K562 (cell line): ENCODE measurements at regions not wholly inside any gene's neighbourhood (a gene's known extent, or its start where the extent isn't known, plus 50 kb on each side); places are given as distances from the start of the nearest gene placed in this dataset.
A peak's percentile ranks its signal among the peaks of the same experiment; 100 is the strongest.

Experiments used
- BHLHE40 ChIP-seq: IDR thresholded peaks from 2 replicates; pipeline ENCODE4 v1.6.1; 2011; ENCODE audit warnings: low read length, improper control_type of control experiment
- CBX1 ChIP-seq: sonication (generic); IDR thresholded peaks from 2 replicates; pipeline ENCODE4 v1.6.1; 2016; ENCODE audit warnings: antibody characterized with exemption, low read depth, mild to moderate bottlenecking
- CBX5 ChIP-seq: IDR thresholded peaks from 2 replicates; pipeline ENCODE4 v1.6.1; 2014; ENCODE audit warnings: low read depth, borderline replicate concordance
- EHMT2 ChIP-seq: fragments of 450-650 bp; IDR thresholded peaks from 2 replicates; pipeline ENCODE4 v1.6.1; 2018; ENCODE audit warnings: antibody characterized with exemption
- HMGXB4 ChIP-seq: sonication (generic); formaldehyde crosslinking; IDR thresholded peaks from 2 replicates; pipeline ENCODE4 v1.8.1; 2023; ENCODE audit warnings: mild to moderate bottlenecking, missing genetic modification reagents
- HNRNPK ChIP-seq: fragments of 200-400 bp; formaldehyde crosslinking; IDR thresholded peaks from one replicate; pipeline ENCODE4 v1.6.1; 2018; ENCODE audit warnings: mild to moderate bottlenecking, low read depth, low read length; ENCODE audit not compliant: poor library complexity, severe bottlenecking
- KAT2B ChIP-seq: IDR thresholded peaks from one replicate; pipeline ENCODE4 v1.6.1; 2012; ENCODE audit warnings: low read depth, mild to moderate bottlenecking, control low read depth, inconsistent platforms, low read length, moderate library complexity
- L3MBTL2 ChIP-seq: fragments of 450-650 bp; IDR thresholded peaks from 2 replicates; pipeline ENCODE4 v1.6.1; 2016; ENCODE audit warnings: mild to moderate bottlenecking, moderate library complexity
- MEIS2 ChIP-seq: fragments of 450-650 bp; IDR thresholded peaks from 2 replicates; pipeline ENCODE4 v1.6.1; 2014; ENCODE audit warnings: mild to moderate bottlenecking; ENCODE audit not compliant: partially characterized antibody
- MTA3 ChIP-seq: fragments of 450-650 bp; formaldehyde crosslinking; IDR thresholded peaks from 2 replicates; pipeline ENCODE4 v1.6.1; 2017; ENCODE audit warnings: mild to moderate bottlenecking, borderline replicate concordance
- NFE2L1 ChIP-seq: fragments of 450-650 bp; IDR thresholded peaks from 2 replicates; pipeline ENCODE4 v1.6.1; 2016; ENCODE audit warnings: missing genetic modification characterization, low read depth, mild to moderate bottlenecking, missing compliant biosample characterization, moderate library complexity, borderline replicate concordance
- POLR2A ChIP-seq: fragments of 450-650 bp; conservative IDR thresholded peaks from 2 replicates; pipeline ENCODE4 v1.6.1; 2016
- RAD21 ChIP-seq, 2 experiments: fragments of 250-450 bp in 1 of 2; fragments of 450-650 bp in 1 of 2; sonication (Bioruptor Pico) in 1 of 2; formaldehyde crosslinking in 1 of 2; IDR thresholded peaks in 1 of 2; conservative IDR thresholded peaks in 1 of 2; 2 replicates each; pipeline versions ENCODE4 v1.4.0 to v1.8.0; 2020 to 2022; ENCODE audit warnings: mild to moderate bottlenecking in 2 of 2, moderate library complexity in 1 of 2
- RCOR1 ChIP-seq, 2 experiments: IDR thresholded peaks; 2 replicates each; pipeline ENCODE4 v1.6.1; 2012; ENCODE audit warnings: low read depth in 2 of 2, low read length in 2 of 2, borderline replicate concordance in 1 of 2, improper control_type of control experiment in 1 of 2
- RUNX1 ChIP-seq: sonication (generic); IDR thresholded peaks from 2 replicates; pipeline ENCODE4 v1.6.1; 2016; ENCODE audit warnings: antibody characterized with exemption, low read depth
- TF ChIP-seq, protein P1 (sequence below): sonication (generic); IDR thresholded peaks from 2 replicates; pipeline ENCODE4 v1.6.1; 2016
- TF ChIP-seq, protein P2 (sequence below), 2 experiments: fragments of 450-650 bp; formaldehyde crosslinking in 1 of 2; IDR thresholded peaks; 2 replicates each; pipeline versions ENCODE4 v1.4.0 to v1.6.1; 2014 to 2020; ENCODE audit warnings: mild to moderate bottlenecking in 2 of 2, borderline replicate concordance in 1 of 2, low read depth in 1 of 2
- TF ChIP-seq, protein P3 (sequence below): fragments of 450-650 bp; IDR thresholded peaks from 2 replicates; pipeline ENCODE4 v1.6.1; 2016

DNA sequence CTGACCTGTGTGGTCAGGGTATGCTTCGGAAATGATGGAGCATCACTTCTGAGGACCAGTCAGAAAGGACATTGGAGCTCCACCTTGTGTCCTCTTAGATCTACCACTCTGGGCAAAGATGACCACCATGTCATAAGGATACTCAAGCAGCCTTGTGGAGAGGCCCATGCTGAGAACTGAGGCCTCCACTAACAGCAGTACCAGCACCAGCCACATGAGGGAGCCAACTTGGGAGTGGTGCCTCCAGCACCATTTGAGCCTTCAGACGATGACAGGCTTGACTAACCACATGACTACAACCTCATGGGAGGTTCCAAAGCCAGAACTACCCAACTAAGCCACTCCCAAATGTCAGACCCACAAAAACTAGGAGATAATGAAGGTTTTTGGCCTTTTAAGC lies 116.0 kb downstream of the NPTX2 start (continued):
- TF ChIP-seq, protein P1, sequence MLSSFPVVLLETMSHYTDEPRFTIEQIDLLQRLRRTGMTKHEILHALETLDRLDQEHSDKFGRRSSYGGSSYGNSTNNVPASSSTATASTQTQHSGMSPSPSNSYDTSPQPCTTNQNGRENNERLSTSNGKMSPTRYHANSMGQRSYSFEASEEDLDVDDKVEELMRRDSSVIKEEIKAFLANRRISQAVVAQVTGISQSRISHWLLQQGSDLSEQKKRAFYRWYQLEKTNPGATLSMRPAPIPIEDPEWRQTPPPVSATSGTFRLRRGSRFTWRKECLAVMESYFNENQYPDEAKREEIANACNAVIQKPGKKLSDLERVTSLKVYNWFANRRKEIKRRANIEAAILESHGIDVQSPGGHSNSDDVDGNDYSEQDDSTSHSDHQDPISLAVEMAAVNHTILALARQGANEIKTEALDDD: peak; percentile 63
- TF ChIP-seq EHMT2: peak; percentile 78
- peak in 1 of 2 experiments; percentile 63; a peak in 2 of 4 replicates for TF ChIP-seq RAD21 (CRISPR knock-in tag; conservative IDR thresholded peaks at IDR 0.05 in 1 of 2, IDR thresholded peaks at IDR 0.05 in 1 of 2)
- TF ChIP-seq L3MBTL2: peak; percentile 51
- TF ChIP-seq MTA3: peak; percentile 65
- TF ChIP-seq NFE2L1 (tag): no peak
- no peak for TF ChIP-seq BHLHE40
- TF ChIP-seq CBX1: peak; percentile 56; the same call in 1 of the 2 replicates
- TF ChIP-seq, protein P2, sequence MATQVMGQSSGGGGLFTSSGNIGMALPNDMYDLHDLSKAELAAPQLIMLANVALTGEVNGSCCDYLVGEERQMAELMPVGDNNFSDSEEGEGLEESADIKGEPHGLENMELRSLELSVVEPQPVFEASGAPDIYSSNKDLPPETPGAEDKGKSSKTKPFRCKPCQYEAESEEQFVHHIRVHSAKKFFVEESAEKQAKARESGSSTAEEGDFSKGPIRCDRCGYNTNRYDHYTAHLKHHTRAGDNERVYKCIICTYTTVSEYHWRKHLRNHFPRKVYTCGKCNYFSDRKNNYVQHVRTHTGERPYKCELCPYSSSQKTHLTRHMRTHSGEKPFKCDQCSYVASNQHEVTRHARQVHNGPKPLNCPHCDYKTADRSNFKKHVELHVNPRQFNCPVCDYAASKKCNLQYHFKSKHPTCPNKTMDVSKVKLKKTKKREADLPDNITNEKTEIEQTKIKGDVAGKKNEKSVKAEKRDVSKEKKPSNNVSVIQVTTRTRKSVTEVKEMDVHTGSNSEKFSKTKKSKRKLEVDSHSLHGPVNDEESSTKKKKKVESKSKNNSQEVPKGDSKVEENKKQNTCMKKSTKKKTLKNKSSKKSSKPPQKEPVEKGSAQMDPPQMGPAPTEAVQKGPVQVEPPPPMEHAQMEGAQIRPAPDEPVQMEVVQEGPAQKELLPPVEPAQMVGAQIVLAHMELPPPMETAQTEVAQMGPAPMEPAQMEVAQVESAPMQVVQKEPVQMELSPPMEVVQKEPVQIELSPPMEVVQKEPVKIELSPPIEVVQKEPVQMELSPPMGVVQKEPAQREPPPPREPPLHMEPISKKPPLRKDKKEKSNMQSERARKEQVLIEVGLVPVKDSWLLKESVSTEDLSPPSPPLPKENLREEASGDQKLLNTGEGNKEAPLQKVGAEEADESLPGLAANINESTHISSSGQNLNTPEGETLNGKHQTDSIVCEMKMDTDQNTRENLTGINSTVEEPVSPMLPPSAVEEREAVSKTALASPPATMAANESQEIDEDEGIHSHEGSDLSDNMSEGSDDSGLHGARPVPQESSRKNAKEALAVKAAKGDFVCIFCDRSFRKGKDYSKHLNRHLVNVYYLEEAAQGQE (IDR thresholded peaks at IDR 0.05; ENCODE audit: borderline replicate concordance): peak; percentile 53; the same call in 1 of the 2 replicates
- TF ChIP-seq, protein P2 (CRISPR knock-in tag; IDR thresholded peaks at IDR 0.05; ENCODE audit: low read depth): no peak
- peak; percentile 83 for TF ChIP-seq CBX5
- 0 out of 4 replicates have a peak, but pooled peaks of 1 of the 2 experiments have one; percentile 38 for TF ChIP-seq RCOR1 (IDR thresholded peaks at IDR 0.05; ENCODE audit: borderline replicate concordance in 1 of 2, low read depth in 2 of 2, low read length in 2 of 2)
- peak; percentile 63 for TF ChIP-seq MEIS2
- TF ChIP-seq, protein P3, sequence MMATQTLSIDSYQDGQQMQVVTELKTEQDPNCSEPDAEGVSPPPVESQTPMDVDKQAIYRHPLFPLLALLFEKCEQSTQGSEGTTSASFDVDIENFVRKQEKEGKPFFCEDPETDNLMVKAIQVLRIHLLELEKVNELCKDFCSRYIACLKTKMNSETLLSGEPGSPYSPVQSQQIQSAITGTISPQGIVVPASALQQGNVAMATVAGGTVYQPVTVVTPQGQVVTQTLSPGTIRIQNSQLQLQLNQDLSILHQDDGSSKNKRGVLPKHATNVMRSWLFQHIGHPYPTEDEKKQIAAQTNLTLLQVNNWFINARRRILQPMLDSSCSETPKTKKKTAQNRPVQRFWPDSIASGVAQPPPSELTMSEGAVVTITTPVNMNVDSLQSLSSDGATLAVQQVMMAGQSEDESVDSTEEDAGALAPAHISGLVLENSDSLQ: peak; percentile 54; the same call in 1 of the 2 replicates
- TF ChIP-seq KAT2B: no peak
- TF ChIP-seq POLR2A: no peak
- TF ChIP-seq HNRNPK: no peak
- TF ChIP-seq RUNX1: no peak
- TF ChIP-seq HMGXB4: no peak
